ENCODE measurements at regions not wholly inside any gene's neighbourhood (a gene's known extent, or its start where the extent isn't known, plus 50 kb on each side); places are given as distances from the start of the nearest gene placed in this dataset.
A peak's percentile ranks its signal among the peaks of the same experiment; 100 is the strongest.
"Not testable (repeated sequence)": the region's sequence is repeated elsewhere in the genome, so short reads cannot be mapped to it uniquely, and the experiment has no call there.

DNA sequence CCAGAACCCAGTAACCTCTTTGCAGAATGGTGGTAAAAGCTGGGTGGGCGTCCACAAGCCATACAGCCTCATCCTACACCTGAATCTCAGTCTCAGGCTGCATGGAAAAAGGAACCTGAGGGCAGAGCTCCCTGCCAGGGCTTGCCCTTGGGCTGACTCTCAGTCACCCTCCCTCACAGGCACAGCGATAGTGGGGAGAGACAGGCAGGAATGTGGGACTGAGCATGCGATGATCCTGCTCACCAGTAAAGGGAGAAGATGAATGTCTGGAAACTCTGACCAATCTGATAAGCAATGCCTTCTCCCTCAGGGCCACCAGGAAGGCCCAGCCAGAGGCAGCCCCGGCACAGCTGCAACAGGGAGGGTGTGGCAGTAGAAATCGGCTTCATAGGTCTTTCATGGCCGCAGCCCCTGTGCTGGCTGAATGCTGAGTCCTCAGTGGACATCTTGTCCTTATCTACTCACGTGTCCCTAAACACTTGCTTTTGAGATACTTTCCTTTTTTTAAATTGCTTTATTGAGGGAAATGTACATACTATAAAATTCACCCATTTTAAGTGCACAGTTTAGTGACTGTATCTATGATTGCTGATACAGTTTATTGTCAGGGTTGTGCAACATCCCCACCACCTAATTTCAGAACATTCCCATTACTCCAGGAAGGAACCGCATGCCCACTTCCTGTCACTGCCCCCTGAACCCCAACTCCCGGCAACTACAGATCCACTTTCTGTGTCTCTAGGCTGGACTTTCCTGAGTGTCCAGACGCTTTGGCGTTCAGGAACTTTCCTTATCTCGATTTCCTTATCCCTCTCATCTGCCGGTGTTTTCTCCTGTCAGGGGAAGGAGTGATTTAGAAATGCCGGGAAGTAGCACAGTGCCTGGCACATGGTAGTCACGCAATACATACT, 258.1 kb downstream of the PCNX1 start:
- no peak overlapping the region for H3K4me3 ChIP-seq (ENCODE audit: low read depth, poor library complexity, severe bottlenecking)
- WGBS, 2 donors: 53 to 62% methylated on average over 15 of the region's 15 CpGs
- intact Hi-C loops (cut with DNase I; ENCODE audit: low total_unique reads): no loop called here
- no peak for TF ChIP-seq POLR2A (IDR thresholded peaks at IDR 0.05)
- no peak for TF ChIP-seq CTCF (IDR thresholded peaks at IDR 0.05)
- DNase-seq (ENCODE audit: low spot score in 2 of 2): peak in 1 of 2 donors; percentile 72

GRCh38 chr14:71166180-71166837, 259.1 kb downstream of the PCNX1 start:
- H3K4me3 ChIP-seq (ENCODE audit: low read depth, poor library complexity, severe bottlenecking): no peak overlapping the region
- TF ChIP-seq CTCF (IDR thresholded peaks at IDR 0.05) (no peak), POLR2A (IDR thresholded peaks at IDR 0.05) (no peak)
- intact Hi-C loops (cut with DNase I; ENCODE audit: low total_unique reads): no loop called here
- 45 to 53% methylated on average over 3 of the region's 3 CpGs for WGBS, 2 donors
- DNase-seq (ENCODE audit: low spot score in 2 of 2): no peak

- H3K4me3 ChIP-seq (ENCODE audit: low read depth, poor library complexity, severe bottlenecking); DNase-seq (ENCODE audit: low spot score in 2 of 2); intact Hi-C loops (cut with DNase I; ENCODE audit: low total_unique reads): not testable (repeated sequence)
- 95 to 97% methylated on average over 32 to 41 of the region's 48 CpGs for WGBS, 2 donors
These were observed 260.2 kb downstream of the PCNX1 start for GRCh38 chr14:71167325-71167950.

DNA sequence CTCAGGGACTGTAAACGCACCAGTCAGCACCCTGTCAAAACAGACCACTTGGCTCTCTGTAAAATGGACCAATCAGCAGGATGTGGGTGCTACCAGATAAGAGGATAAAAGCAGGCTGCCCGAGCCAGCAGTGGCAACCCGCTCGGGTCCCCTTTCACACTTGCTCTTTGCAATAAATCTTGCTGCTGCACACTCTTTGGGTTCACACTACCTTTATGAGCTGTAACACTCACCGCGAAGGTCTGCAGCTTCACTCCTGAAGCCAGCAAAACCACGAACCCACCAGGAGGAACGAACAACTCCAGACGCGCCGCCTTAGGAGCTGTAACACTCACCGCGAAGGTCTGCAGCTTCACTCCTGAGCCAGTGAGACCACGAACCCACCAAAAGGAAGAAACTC, 260.9 kb downstream of the PCNX1 start:
- DNase-seq (ENCODE audit: low spot score in 2 of 2); intact Hi-C loops (cut with DNase I; ENCODE audit: low total_unique reads); H3K4me3 ChIP-seq (ENCODE audit: low read depth, poor library complexity, severe bottlenecking): not testable (repeated sequence)
- WGBS, 2 donors: 79 to 88% methylated on average over 14 of the region's 14 CpGs

GRCh38 chr14:71168564-71169427, 261.5 kb downstream of the PCNX1 start:
- no peak for DNase-seq (ENCODE audit: low spot score in 2 of 2)
- H3K4me3 ChIP-seq (ENCODE audit: low read depth, poor library complexity, severe bottlenecking): no peak overlapping the region
- WGBS, 2 donors: 85 to 93% methylated on average over 17 of the region's 17 CpGs
- intact Hi-C loops (cut with DNase I; ENCODE audit: low total_unique reads): no loop called here
- TF ChIP-seq POLR2A (IDR thresholded peaks at IDR 0.05) (no peak), CTCF (IDR thresholded peaks at IDR 0.05) (no peak)

DNA sequence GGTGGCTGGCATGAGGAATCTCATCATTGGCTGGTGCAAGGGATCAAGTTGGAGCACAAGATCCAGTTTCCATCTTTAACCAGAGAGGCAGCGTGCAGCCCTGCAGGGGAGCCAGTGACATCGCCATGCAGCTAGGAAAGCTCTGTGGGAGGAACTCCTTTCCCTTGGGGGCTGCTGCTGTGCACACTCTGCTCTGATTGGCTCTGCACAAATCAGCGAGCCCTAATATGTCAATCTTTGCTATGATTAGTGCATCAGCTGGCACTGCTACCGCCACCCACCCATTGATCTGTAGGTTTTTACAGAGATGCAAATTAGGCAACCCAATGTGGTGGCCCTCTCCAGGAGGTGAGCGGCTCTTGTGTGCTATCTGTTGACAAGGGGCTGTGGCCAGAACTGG, 262.6 kb downstream of the PCNX1 start:
- no peak for DNase-seq (ENCODE audit: low spot score in 2 of 2)

More for the DNA sequence above, 262.6 kb downstream of the PCNX1 start:
- WGBS, 2 donors: 85 to 93% methylated on average over 5 of the region's 5 CpGs
- no peak overlapping the region for H3K4me3 ChIP-seq (ENCODE audit: low read depth, poor library complexity, severe bottlenecking)
- intact Hi-C loops (cut with DNase I; ENCODE audit: low total_unique reads): no loop called here
- no peak for TF ChIP-seq CTCF (IDR thresholded peaks at IDR 0.05)
- no peak for TF ChIP-seq POLR2A (IDR thresholded peaks at IDR 0.05)

All from lower leg skin (tissue), 4 donors.